ENCODE measurements at regions not wholly inside any gene's neighbourhood (a gene's known extent, or its start where the extent isn't known, plus 50 kb on each side); places are given as distances from the start of the nearest gene placed in this dataset.
"Not testable (repeated sequence)": the region's sequence is repeated elsewhere in the genome, so short reads cannot be mapped to it uniquely, and the experiment has no call there.

GRCh38 chr14:87241018-87241768, 751.8 kb downstream of the GALC start:
- no peak for TF ChIP-seq CTCF (IDR thresholded peaks at IDR 0.05)
- no peaks in the 10 kb centered on the region for H3K27me3 ChIP-seq
- no peaks in the 10 kb centered on the region for H3K9me3 ChIP-seq
- intact Hi-C loops (cut with DNase I) = no loop called here
- H3K27ac ChIP-seq = no peak overlapping the region
- no peak overlapping the region for H3K9ac ChIP-seq (ENCODE audit: low read depth in 2 of 2, low read length in 2 of 2)
- H3K4me1 ChIP-seq = no peaks in the 10 kb centered on the region
- no peaks in the 10 kb centered on the region for H3K36me3 ChIP-seq
- DNase-seq = no peak
- no peak overlapping the region for H3K4me3 ChIP-seq

GRCh38 chr14:87240319-87240718, 752.7 kb downstream of the GALC start:
- intact Hi-C loops (cut with DNase I) = not testable (repeated sequence)

GRCh38 chr14:87233806-87234384, 759.1 kb downstream of the GALC start:
- TF ChIP-seq CTCF (IDR thresholded peaks at IDR 0.05) = no peak
- Histone ChIP-seq H3K4me1 (no peaks in the 10 kb centered on the region), H3K36me3 (no peaks in the 10 kb centered on the region), H3K4me3 (no peak overlapping the region), H3K27me3 (no peaks in the 10 kb centered on the region), H3K27ac (no peak overlapping the region), H3K9ac (ENCODE audit: low read depth in 2 of 2, low read length in 2 of 2) (no peak overlapping the region), H3K9me3 (no peaks in the 10 kb centered on the region)
- intact Hi-C loops (cut with DNase I) = no loop called here
- no peak for DNase-seq

More at GRCh38 chr14:87240319-87240718, 752.7 kb downstream of the GALC start:
- not testable (repeated sequence) for H3K27ac ChIP-seq; H3K4me3 ChIP-seq; H3K27me3 ChIP-seq; H3K36me3 ChIP-seq; H3K9ac ChIP-seq (ENCODE audit: low read depth in 2 of 2, low read length in 2 of 2); H3K9me3 ChIP-seq; H3K4me1 ChIP-seq; DNase-seq

- Histone ChIP-seq H3K36me3 (no peaks in the 10 kb centered on the region), H3K9ac (ENCODE audit: low read depth in 2 of 2, low read length in 2 of 2) (no peak overlapping the region), H3K9me3 (no peaks in the 10 kb centered on the region), H3K27ac (no peak overlapping the region), H3K27me3 (no peaks in the 10 kb centered on the region), H3K4me3 (no peak overlapping the region), H3K4me1 (no peaks in the 10 kb centered on the region)
- TF ChIP-seq CTCF (IDR thresholded peaks at IDR 0.05) = no peak
- intact Hi-C loops (cut with DNase I) = no loop called here
- DNase-seq = no peak
Measured at GRCh38 chr14:87233266-87233665, 759.7 kb downstream of the GALC start.

GRCh38 chr14:87231336-87232026, 761.5 kb downstream of the GALC start:
- Histone ChIP-seq H3K4me1 (no peaks in the 10 kb centered on the region), H3K27ac (no peak overlapping the region), H3K9me3 (no peaks in the 10 kb centered on the region), H3K36me3 (no peaks in the 10 kb centered on the region), H3K27me3 (no peaks in the 10 kb centered on the region), H3K4me3 (no peak overlapping the region), H3K9ac (ENCODE audit: low read depth in 2 of 2, low read length in 2 of 2) (no peak overlapping the region)
- intact Hi-C loops (cut with DNase I) = no loop called here
- DNase-seq = no peak
- no peak for TF ChIP-seq CTCF (IDR thresholded peaks at IDR 0.05)

- Histone ChIP-seq H3K4me3 (no peak overlapping the region), H3K9me3 (no peaks in the 10 kb centered on the region), H3K27ac (no peak overlapping the region), H3K36me3 (no peaks in the 10 kb centered on the region), H3K9ac (ENCODE audit: low read depth in 2 of 2, low read length in 2 of 2) (no peak overlapping the region), H3K27me3 (no peaks in the 10 kb centered on the region), H3K4me1 (no peaks in the 10 kb centered on the region)
- no peak for TF ChIP-seq CTCF (IDR thresholded peaks at IDR 0.05)
- DNase-seq = no peak
- intact Hi-C loops (cut with DNase I) = no loop called here
Measured at GRCh38 chr14:87230726-87231125, 762.3 kb downstream of the GALC start.

Data from colonic mucosa (tissue), 4 donors.